ENCODE measurements at regions not wholly inside any gene's neighbourhood (a gene's known extent, or its start where the extent isn't known, plus 50 kb on each side); places are given as distances from the start of the nearest gene placed in this dataset.

DNA sequence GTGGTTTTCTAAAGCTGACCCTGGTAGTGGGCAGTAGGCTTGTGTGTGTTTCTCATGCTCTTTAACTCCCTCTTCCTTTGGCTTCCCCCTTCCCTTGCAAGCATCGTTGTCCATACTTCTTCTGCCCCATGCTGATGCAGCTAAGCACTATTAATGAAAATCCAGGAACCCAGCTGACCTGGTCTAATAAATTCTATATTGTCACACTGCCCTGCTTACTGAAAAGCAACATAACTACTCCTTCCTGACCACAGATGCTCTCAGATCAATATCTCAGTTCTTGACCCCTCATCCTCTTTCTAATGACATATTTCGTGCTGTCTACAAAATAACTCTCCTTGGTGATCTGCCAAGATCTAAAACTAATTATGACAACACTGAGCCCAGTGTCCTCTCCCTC lies 405.5 kb downstream of the EFNA5 start:
- intact Hi-C loops (cut with DNase I): no loop called here
- H3K36me3 ChIP-seq: no peaks in the 10 kb centered on the region
- no peak for TF ChIP-seq CTCF (IDR thresholded peaks at IDR 0.05)
- no peaks in the 10 kb centered on the region for H3K9me3 ChIP-seq
- no peaks in the 10 kb centered on the region for H3K4me1 ChIP-seq
- no peak for DNase-seq (ENCODE audit: low spot score in 2 of 2)
- H3K4me3 ChIP-seq: no peak overlapping the region
- no peaks in the 10 kb centered on the region for H3K27me3 ChIP-seq
- no peak overlapping the region for H3K27ac ChIP-seq

GRCh38 chr5:107263387-107264018 lies 407.2 kb downstream of the EFNA5 start:
- Histone ChIP-seq H3K36me3 (no peaks in the 10 kb centered on the region), H3K27me3 (no peaks in the 10 kb centered on the region), H3K27ac (no peak overlapping the region), H3K4me3 (peak overlapping the region in 1 of 2 donors; percentile 21), H3K9me3 (no peaks in the 10 kb centered on the region), H3K4me1 (no peaks in the 10 kb centered on the region)
- TF ChIP-seq CTCF (IDR thresholded peaks at IDR 0.05): no peak
- DNase-seq (ENCODE audit: low spot score in 2 of 2): no peak
- intact Hi-C loops (cut with DNase I): no loop called here

DNA sequence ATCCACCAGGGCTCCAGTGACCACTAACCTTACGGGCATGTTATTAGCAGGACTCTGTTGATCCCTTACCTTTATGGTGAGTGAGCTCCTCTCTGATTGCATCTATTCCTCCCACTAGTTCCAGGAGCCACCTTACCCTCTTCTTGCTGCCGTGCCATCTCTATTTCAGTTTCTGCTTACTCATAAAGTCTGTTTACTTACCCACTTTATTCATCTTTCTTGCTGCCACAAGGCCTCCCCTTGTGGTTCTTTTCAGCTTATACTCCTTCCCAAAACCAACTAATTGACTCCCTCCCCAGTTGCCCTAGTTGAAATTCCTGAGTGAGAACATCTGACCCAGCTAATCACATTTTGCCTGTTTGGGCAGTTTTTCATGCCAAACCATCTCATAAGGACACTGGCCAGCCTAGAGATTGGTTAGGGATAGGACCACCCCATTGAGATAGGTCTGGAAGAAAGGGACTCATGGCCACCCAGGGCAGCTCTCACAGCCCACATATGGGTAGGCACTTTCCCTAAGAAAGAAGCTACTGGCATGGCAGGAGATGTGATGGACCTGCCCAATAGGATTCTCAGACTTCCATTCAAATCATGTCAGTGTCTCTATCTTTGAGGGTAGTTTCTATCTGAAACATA lies 412.7 kb downstream of the EFNA5 start:
- Histone ChIP-seq H3K4me3 (no peak overlapping the region), H3K27ac (no peak overlapping the region), H3K27me3 (no peaks in the 10 kb centered on the region), H3K9me3 (no peaks in the 10 kb centered on the region), H3K36me3 (no peaks in the 10 kb centered on the region), H3K4me1 (peaks cover 2 to 9% of the 10 kb centered on the region in 2 donors)
- TF ChIP-seq CTCF (IDR thresholded peaks at IDR 0.05): no peak
- no peak for DNase-seq (ENCODE audit: low spot score in 2 of 2)
- intact Hi-C loops (cut with DNase I): no loop called here

DNA sequence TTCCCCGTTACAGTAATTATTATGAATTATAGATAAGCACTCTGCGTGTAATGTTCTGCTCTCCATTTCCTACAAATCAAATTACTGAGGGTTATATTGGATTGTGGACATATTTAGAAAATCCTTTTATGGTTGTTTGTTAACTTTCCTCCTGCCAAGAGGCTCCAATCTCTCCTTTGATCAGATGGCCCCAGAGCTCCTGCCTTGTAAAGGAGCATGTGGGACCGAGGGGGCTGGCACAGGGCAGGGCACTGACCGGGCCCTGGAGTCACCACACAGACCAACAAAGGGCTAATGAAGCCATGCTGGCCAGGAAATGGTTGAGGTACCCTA lies 415.9 kb downstream of the EFNA5 start:
- intact Hi-C loops (cut with DNase I): loop anchor here (5.0 kb wide), 2 partner anchors 317 to 417 kb away; partner anchors contain the start of gene EFNA5
- DNase-seq (ENCODE audit: low spot score in 2 of 2): no peak
- no peaks in the 10 kb centered on the region for H3K36me3 ChIP-seq
- TF ChIP-seq CTCF (IDR thresholded peaks at IDR 0.05): no peak
- H3K9me3 ChIP-seq: no peaks in the 10 kb centered on the region
- peak overlapping the region; percentile 63 to 67 for H3K27ac ChIP-seq
- H3K4me1 ChIP-seq: peaks cover 3 to 13% of the 10 kb centered on the region in 2 donors
- no peak overlapping the region for H3K4me3 ChIP-seq
- H3K27me3 ChIP-seq: no peaks in the 10 kb centered on the region

DNA sequence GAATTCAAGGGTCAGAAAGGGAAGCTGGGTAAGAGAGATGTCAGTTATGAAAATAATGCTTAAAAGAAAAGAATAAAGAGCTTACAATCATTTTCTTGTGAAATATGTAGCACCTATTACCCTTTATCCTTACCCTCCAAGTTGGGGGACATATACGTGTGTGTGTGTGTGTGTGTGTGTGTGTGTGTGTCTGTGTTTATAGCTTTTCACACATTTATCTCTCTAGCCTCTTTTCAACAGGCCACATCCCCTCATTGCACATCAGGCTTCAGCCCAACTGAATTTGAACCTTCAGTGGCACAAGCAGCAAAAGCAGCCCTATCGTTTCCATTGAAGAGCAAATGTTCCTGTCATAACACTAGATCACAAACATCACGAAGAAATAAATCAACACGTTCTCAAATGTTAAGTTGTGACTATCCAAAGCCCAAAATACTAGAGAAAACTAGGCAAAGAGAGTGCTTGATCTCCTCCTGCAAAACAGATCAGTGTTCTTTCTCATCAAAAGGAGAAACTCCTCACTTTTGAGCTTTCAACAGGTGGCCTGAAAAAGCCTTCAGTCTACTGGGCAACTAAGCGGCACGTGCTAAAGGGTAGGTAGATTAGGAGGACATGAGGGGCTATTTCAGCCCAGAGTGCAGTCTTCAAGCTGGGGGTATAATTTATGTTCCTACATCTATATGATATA lies 416.4 kb downstream of the EFNA5 start:
- no peaks in the 10 kb centered on the region for H3K9me3 ChIP-seq
- intact Hi-C loops (cut with DNase I): loop anchor here (5.0 kb wide), 2 partner anchors 318 to 418 kb away; partner anchors contain the start of gene EFNA5
- peak overlapping the region; percentile 63 to 67 for H3K27ac ChIP-seq
- no peak for DNase-seq (ENCODE audit: low spot score in 2 of 2)
- no peak for TF ChIP-seq CTCF (IDR thresholded peaks at IDR 0.05)
- no peak overlapping the region for H3K4me3 ChIP-seq
- H3K4me1 ChIP-seq: peaks cover 3 to 13% of the 10 kb centered on the region in 2 donors
- no peaks in the 10 kb centered on the region for H3K36me3 ChIP-seq
- H3K27me3 ChIP-seq: no peaks in the 10 kb centered on the region

Measured in ascending aorta (tissue), 2 donors.